IPS-15b (cell line): ENCODE measurements at regions not wholly inside any gene's neighbourhood (a gene's known extent, or its start where the extent isn't known, plus 50 kb on each side); places are given as distances from the start of the nearest gene placed in this dataset.

ENCODE experiments used
- H3K27me3 ChIP-seq: one replicate; pipeline ENCODE4 v1.6.1; 2013; ENCODE audit warnings: low read length; ENCODE audit not compliant: control insufficient read depth, insufficient read depth
- H3K36me3 ChIP-seq: one replicate; pipeline ENCODE4 v1.6.1; 2013; ENCODE audit warnings: low read length; ENCODE audit not compliant: control insufficient read depth, insufficient read depth
- H3K4me1 ChIP-seq: one replicate; pipeline ENCODE4 v1.6.1; 2013; ENCODE audit warnings: mild to moderate bottlenecking, low read length; ENCODE audit not compliant: control insufficient read depth, insufficient read depth
- H3K4me3 ChIP-seq: one replicate; pipeline ENCODE4 v1.5.1; 2013; ENCODE audit warnings: low read depth, low read length
- H3K9ac ChIP-seq: one replicate; pipeline ENCODE4 v1.6.1; 2013; ENCODE audit warnings: low read depth, mild to moderate bottlenecking, low read length
- H3K9me3 ChIP-seq: one replicate; pipeline ENCODE4 v1.6.1; 2013; ENCODE audit warnings: mild to moderate bottlenecking, low read length; ENCODE audit not compliant: control insufficient read depth, insufficient read depth

DNA sequence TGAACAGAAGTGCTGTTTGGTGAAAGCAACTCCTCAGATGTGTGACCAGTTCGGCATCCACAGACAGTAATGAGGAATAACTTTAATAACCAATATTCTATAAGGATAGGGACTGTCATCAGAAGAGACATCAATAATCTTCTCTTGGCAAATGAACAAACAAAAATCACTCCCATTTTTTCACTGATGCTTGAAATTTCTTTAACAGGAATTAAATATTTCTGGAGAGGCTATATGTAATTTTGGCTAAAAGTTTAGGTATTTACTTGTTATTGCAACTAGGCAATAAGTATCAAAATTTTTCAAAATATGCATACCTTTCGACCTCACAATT lies 121.6 kb upstream of the EEA1 start:
- Histone ChIP-seq H3K4me1 (peaks cover 7% of the 10 kb centered on the region), H3K36me3 (no peaks in the 10 kb centered on the region), H3K9ac (no peak overlapping the region), H3K4me3 (no peak overlapping the region), H3K27me3 (no peaks in the 10 kb centered on the region), H3K9me3 (no peaks in the 10 kb centered on the region)

DNA sequence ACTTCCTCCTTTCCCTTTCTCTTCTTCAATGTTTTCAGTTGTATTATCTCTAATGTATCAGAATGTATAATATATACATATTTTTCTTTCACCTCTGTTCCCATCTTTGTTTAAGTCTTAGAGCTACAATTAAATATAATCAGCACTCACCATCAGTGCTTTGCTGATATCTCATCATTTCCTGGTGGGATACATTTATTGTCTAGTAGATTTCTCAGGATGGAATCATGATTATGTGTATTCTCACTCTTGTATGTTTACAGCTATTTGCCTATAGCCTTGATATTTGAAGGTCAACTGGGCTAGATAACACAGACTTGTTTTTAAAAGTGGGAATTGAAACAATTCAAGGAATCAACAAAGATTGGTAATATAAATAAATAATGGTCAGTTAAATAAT lies 124.9 kb upstream of the EEA1 start:
- Histone ChIP-seq H3K4me3 (no peak overlapping the region), H3K9ac (no peak overlapping the region), H3K9me3 (no peaks in the 10 kb centered on the region), H3K36me3 (no peaks in the 10 kb centered on the region), H3K4me1 (peaks cover 7% of the 10 kb centered on the region), H3K27me3 (no peaks in the 10 kb centered on the region)

GRCh38 chr12:93055221-93055620 lies 126.1 kb upstream of the EEA1 start:
- no peaks in the 10 kb centered on the region for H3K27me3 ChIP-seq
- no peak overlapping the region for H3K4me3 ChIP-seq
- no peaks in the 10 kb centered on the region for H3K9me3 ChIP-seq
- no peaks in the 10 kb centered on the region for H3K36me3 ChIP-seq
- peaks cover 7% of the 10 kb centered on the region for H3K4me1 ChIP-seq
- H3K9ac ChIP-seq = no peak overlapping the region

- no peaks in the 10 kb centered on the region for H3K9me3 ChIP-seq
- H3K36me3 ChIP-seq = no peaks in the 10 kb centered on the region
- no peaks in the 10 kb centered on the region for H3K27me3 ChIP-seq
- H3K4me3 ChIP-seq = no peak overlapping the region
- H3K9ac ChIP-seq = no peak overlapping the region
- peaks cover 7% of the 10 kb centered on the region for H3K4me1 ChIP-seq
Observed at GRCh38 chr12:93056971-93057535, 128.0 kb upstream of the EEA1 start.

DNA sequence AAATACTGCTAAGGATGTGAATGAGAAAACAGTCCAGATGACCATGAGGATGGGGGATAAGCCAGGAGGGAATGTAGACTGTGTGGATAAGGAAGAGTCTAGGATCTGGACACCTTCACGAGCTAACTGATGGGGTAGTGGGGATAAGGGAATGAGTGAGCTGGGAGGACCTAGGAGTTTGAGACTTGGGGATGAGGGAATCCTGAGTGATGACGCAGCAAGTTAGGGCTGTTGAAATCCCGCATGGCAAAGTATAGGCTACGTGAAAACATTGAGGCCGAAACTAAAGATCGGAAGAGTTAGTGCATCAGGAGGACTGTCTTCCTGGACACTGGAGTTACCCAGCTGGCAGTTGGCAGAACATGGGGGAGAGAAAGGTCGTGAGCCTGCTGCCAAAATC lies 129.2 kb upstream of the EEA1 start:
- Histone ChIP-seq H3K4me1 (peaks cover 7% of the 10 kb centered on the region), H3K36me3 (no peaks in the 10 kb centered on the region), H3K27me3 (no peaks in the 10 kb centered on the region), H3K9me3 (no peaks in the 10 kb centered on the region), H3K4me3 (no peak overlapping the region), H3K9ac (no peak overlapping the region)

DNA sequence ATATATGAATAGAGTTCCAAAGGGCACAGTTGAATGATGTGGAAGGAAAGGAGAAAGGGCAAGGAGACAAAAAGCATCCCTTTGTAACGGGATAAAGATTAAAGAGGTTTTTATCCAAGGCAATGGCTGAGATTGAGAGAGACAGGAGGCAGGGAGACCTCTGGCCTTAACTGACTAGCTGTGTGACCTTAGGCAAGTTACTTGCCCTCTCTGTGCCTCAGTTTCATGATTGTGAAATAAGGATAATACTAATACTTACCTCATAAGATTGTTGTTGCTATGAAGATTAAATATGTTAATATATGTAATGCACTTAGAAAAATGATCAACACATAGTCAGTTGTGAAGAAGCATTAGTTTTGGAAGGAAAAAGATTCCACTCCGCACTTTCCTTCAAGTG lies 130.2 kb upstream of the EEA1 start:
- no peaks in the 10 kb centered on the region for H3K9me3 ChIP-seq
- no peaks in the 10 kb centered on the region for H3K36me3 ChIP-seq
- H3K4me3 ChIP-seq = no peak overlapping the region
- no peaks in the 10 kb centered on the region for H3K27me3 ChIP-seq
- no peak overlapping the region for H3K9ac ChIP-seq
- peaks cover 7% of the 10 kb centered on the region for H3K4me1 ChIP-seq

DNA sequence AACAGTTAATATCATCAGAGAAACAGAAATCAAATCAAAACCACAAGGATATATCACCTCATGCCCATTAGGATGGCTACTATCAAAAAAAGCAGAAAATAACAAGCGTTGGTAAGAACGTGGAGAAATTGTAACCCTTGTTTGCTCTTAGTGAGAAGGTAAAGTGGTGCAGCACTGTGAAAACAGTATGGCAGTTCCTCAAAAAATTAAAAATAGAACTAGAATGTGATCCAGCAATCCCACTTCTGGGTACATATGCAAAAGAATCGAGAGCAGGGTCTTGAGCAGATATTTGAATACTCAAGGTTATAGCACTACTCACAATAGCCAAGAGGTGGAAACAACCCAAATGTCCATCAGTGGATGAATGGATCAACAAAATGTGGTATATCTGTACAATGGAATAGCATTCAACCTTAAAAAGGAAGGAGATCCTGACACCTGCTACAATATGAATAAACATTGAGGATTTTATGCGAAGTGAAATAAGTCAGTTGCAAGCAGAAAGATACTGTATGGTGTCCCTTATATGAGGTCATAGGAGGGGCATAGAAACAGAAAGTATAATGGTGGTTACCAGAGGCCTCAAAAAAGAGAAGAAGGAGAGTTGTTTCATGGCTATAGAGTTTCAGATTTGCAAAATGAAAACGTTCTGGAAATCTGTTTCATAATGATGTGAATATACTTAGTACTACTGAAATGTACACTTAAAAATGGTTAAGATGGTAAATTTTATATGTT lies 131.0 kb upstream of the EEA1 start:
- Histone ChIP-seq H3K27me3 (no peaks in the 10 kb centered on the region), H3K9ac (no peak overlapping the region), H3K36me3 (no peaks in the 10 kb centered on the region), H3K4me1 (peaks cover 5% of the 10 kb centered on the region), H3K4me3 (no peak overlapping the region), H3K9me3 (no peaks in the 10 kb centered on the region)

- Histone ChIP-seq H3K4me3 (no peak overlapping the region), H3K9ac (no peak overlapping the region), H3K36me3 (no peaks in the 10 kb centered on the region), H3K4me1 (no peaks in the 10 kb centered on the region), H3K9me3 (no peaks in the 10 kb centered on the region), H3K27me3 (no peaks in the 10 kb centered on the region)
Observed at GRCh38 chr12:93060666-93061472, 131.8 kb upstream of the EEA1 start.

DNA sequence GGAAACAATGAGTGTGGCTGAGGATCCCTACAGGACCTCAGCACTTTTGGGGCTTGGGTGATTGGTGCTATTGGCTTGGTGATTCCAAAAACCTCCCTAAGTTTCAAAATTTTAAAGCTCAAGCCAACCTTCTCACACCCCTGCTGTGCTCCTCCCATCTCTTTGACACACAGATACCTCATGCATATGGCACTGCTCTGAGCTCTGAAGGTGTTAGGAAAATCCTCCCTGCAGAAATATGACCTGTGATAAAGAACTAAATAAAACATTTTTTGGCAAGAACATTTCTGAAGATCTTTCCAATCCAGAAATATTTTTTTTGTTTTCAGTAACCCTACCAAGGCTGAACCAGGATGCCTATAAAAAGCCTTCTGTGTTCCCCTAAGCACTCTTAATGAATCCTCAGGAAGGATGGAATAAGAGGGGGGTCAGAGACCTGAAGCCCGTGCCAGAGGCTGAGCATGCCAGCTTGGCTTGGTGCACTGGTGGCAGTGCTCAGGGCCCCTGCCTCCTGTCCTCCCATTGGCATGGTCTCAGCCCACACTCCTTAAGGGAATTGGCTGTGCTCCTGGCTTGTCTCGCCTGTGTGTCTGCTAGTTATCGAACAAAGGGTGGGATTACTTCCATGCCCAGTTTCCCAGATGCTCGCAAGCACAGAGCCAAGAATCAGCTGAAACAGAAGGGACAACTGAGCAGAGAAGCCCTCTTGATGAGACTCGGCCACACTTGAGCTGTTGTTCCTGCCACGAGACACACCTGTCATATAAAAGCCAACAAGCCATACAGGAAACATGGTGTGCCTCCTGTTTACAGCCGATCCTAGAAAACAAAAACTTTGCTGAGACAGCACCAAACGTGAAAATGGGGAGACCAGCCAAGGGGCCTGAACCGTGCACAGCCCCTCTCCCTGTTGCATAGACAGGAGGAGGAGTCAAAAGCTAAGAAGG lies 132.7 kb upstream of the EEA1 start:
- H3K4me3 ChIP-seq = no peak overlapping the region
- H3K4me1 ChIP-seq = no peaks in the 10 kb centered on the region
- H3K36me3 ChIP-seq = no peaks in the 10 kb centered on the region
- H3K27me3 ChIP-seq = no peaks in the 10 kb centered on the region
- H3K9ac ChIP-seq = no peak overlapping the region
- no peaks in the 10 kb centered on the region for H3K9me3 ChIP-seq

GRCh38 chr12:93065896-93066295 lies 136.8 kb upstream of the EEA1 start:
- no peak overlapping the region for H3K9ac ChIP-seq
- H3K36me3 ChIP-seq = no peaks in the 10 kb centered on the region
- H3K27me3 ChIP-seq = peaks cover 8% of the 10 kb centered on the region
- H3K4me3 ChIP-seq = no peak overlapping the region
- no peaks in the 10 kb centered on the region for H3K9me3 ChIP-seq
- H3K4me1 ChIP-seq = no peaks in the 10 kb centered on the region

- H3K9ac ChIP-seq = no peak overlapping the region
- no peaks in the 10 kb centered on the region for H3K36me3 ChIP-seq
- H3K4me3 ChIP-seq = no peak overlapping the region
- H3K4me1 ChIP-seq = peaks cover 10% of the 10 kb centered on the region
- peaks cover 17% of the 10 kb centered on the region for H3K27me3 ChIP-seq
- H3K9me3 ChIP-seq = no peaks in the 10 kb centered on the region
Observed at GRCh38 chr12:93072340-93072739, 143.2 kb upstream of the EEA1 start.
